H1 (cell line): ENCODE measurements at regions not wholly inside any gene's neighbourhood (a gene's known extent, or its start where the extent isn't known, plus 50 kb on each side); places are given as distances from the start of the nearest gene placed in this dataset.

Experiments used
- CTCF ChIA-PET: fragments of 300-600 bp; sonication (Branson Sonifier 250); formaldehyde crosslinking; loops from one replicate; lab custom pipeline; 2021; ENCODE audit not compliant: partially characterized antibody; lab: Charles Lee
- POLR2A ChIA-PET: fragments of 300-600 bp; sonication (Branson Sonifier 250); formaldehyde crosslinking; loops from one replicate; lab custom pipeline; 2021; ENCODE audit warnings: inconsistent platforms; ENCODE audit not compliant: partially characterized antibody; lab: Charles Lee
- DNase-seq, 2 experiments: peaks; one replicate each; pipeline versions ENCODE4 v3.0.0 to v3.0.0-alpha.2; 2010 to 2022; ENCODE audit warnings: low spot score in 2 of 2, low read depth in 1 of 2, mixed read lengths in 1 of 2
- FAIRE-seq: peaks from 2 replicates; lab custom pipeline; 2011; peaks lifted over from hg19 to GRCh38; lab: Jason Lieb, UNC
- H2AFZ ChIP-seq: 2 replicates; pipeline ENCODE4 v1.8.1; 2012; ENCODE audit warnings: low read length, inconsistent platforms
- H2AK5ac ChIP-seq: 2 replicates; pipeline ENCODE4 v1.6.1; 2013; ENCODE audit warnings: low read depth, low read length
- H2BK120ac ChIP-seq: replicated peaks from 2 replicates; pipeline ENCODE3; 2013; ENCODE audit warnings: low read depth, low read length, inconsistent platforms
- H2BK12ac ChIP-seq: 2 replicates; pipeline ENCODE4 v1.6.1; 2013; ENCODE audit warnings: low read depth, low read length
- H2BK15ac ChIP-seq: 2 replicates; pipeline ENCODE4 v1.6.1; 2013; ENCODE audit warnings: low read length
- H2BK20ac ChIP-seq: 2 replicates; pipeline ENCODE4 v1.6.1; 2013; ENCODE audit warnings: low read length
- H2BK5ac ChIP-seq: 2 replicates; pipeline ENCODE4 v1.6.1; 2013; ENCODE audit warnings: low read depth, low read length
- H3K14ac ChIP-seq: 2 replicates; pipeline ENCODE4 v1.6.1; 2013; ENCODE audit warnings: inconsistent platforms; ENCODE audit not compliant: insufficient read length
- H3K18ac ChIP-seq: 2 replicates; pipeline ENCODE4 v1.6.1; 2013; ENCODE audit warnings: low read length; ENCODE audit errors: extremely low read depth
- H3K23ac ChIP-seq: 2 replicates; pipeline ENCODE4 v1.6.1; 2013; ENCODE audit warnings: inconsistent platforms; ENCODE audit not compliant: insufficient read length
- H3K23me2 ChIP-seq: 2 replicates; pipeline ENCODE4 v1.6.1; 2013; ENCODE audit warnings: low read depth, low read length
- H3K27ac ChIP-seq: 2 replicates; pipeline ENCODE4 v1.6.1; 2011; ENCODE audit warnings: low read depth, low read length, inconsistent platforms
- H3K27me3 ChIP-seq, 4 experiments: replicated peaks in 1 of 4; 1 replicate in 1 of 4; 2 replicates in 3 of 4; pipeline versions ENCODE4 v1.6.1 to v1.8.1; 2011 to 2013; ENCODE audit warnings: low read length in 3 of 4, mild to moderate bottlenecking in 3 of 4, inconsistent platforms in 2 of 4, mixed read lengths in 2 of 4, moderate library complexity in 1 of 4; ENCODE audit not compliant: control insufficient read depth in 3 of 4, insufficient read depth in 3 of 4; ENCODE audit errors: extremely low read depth in 1 of 4
- H3K36me3 ChIP-seq, 4 experiments: 2 replicates each; pipeline versions ENCODE4 v1.6.1 to v1.8.1; 2011 to 2013; ENCODE audit warnings: mild to moderate bottlenecking in 4 of 4, low read length in 3 of 4, moderate library complexity in 2 of 4, control low read depth in 1 of 4, inconsistent platforms in 1 of 4; ENCODE audit not compliant: insufficient read depth in 4 of 4, control insufficient read depth in 2 of 4
- H3K4ac ChIP-seq: replicated peaks from 2 replicates; pipeline ENCODE3; 2013; ENCODE audit warnings: low read length, low read depth, mixed read lengths, inconsistent platforms; ENCODE audit not compliant: insufficient read length
- H3K4me1 ChIP-seq, 4 experiments: replicated peaks in 1 of 4; 1 replicate in 1 of 4; 2 replicates in 3 of 4; pipeline versions ENCODE4 v1.6.1 to v1.8.1; 2011 to 2013; ENCODE audit warnings: low read length in 3 of 4, inconsistent platforms in 2 of 4, mixed read lengths in 1 of 4; ENCODE audit not compliant: insufficient read depth in 4 of 4, control insufficient read depth in 3 of 4
- H3K4me2 ChIP-seq, 2 experiments: 2 replicates each; pipeline versions ENCODE4 v1.6.1 to v1.8.1; 2011 to 2013; ENCODE audit warnings: low read depth in 2 of 2, low read length in 2 of 2, control low read depth in 1 of 2, inconsistent platforms in 1 of 2, mild to moderate bottlenecking in 1 of 2; ENCODE audit not compliant: insufficient read depth in 1 of 2
- H3K4me3 ChIP-seq, 4 experiments: fragments of 200-600, 300-600 bp in 1 of 4; sonication (generic), shearing (Covaris generic), sonication (Bioruptor Twin) in 1 of 4; 2 replicates each; pipeline versions ENCODE4 v1.5.1 to v1.8.1; 2011 to 2016; ENCODE audit warnings: low read length in 4 of 4, low read depth in 3 of 4, control low read depth in 2 of 4, inconsistent platforms in 2 of 4, mild to moderate bottlenecking in 2 of 4, mixed read lengths in 1 of 4, moderate library complexity in 1 of 4; ENCODE audit not compliant: insufficient read depth in 2 of 4; ENCODE audit errors: extremely low read depth in 1 of 4
- H3K56ac ChIP-seq: replicated peaks from 2 replicates; pipeline ENCODE3; 2013; ENCODE audit warnings: low read depth, mild to moderate bottlenecking, mixed read lengths, low read length, inconsistent platforms; ENCODE audit not compliant: insufficient read length
- H3K79me1 ChIP-seq: 2 replicates; pipeline ENCODE4 v1.6.1; 2013; ENCODE audit warnings: low read depth, low read length, control low read depth
- H3K79me2 ChIP-seq, 2 experiments: 2 replicates each; pipeline versions ENCODE4 v1.6.1 to v1.8.1; 2012 to 2013; ENCODE audit warnings: low read length in 2 of 2, mild to moderate bottlenecking in 2 of 2, inconsistent platforms in 1 of 2; ENCODE audit not compliant: insufficient read depth in 2 of 2, control insufficient read depth in 1 of 2
- H3K9ac ChIP-seq, 4 experiments: replicated peaks in 1 of 4; 1 replicate in 1 of 4; 2 replicates in 3 of 4; pipeline versions ENCODE4 v1.6.1 to v1.8.1; 2011 to 2013; ENCODE audit warnings: low read depth in 3 of 4, low read length in 3 of 4, control low read depth in 2 of 4, mild to moderate bottlenecking in 2 of 4, moderate library complexity in 2 of 4, inconsistent platforms in 1 of 4; ENCODE audit errors: extremely low read depth in 1 of 4
- H3K9me3 ChIP-seq, 2 experiments: 2 replicates each; pipeline versions ENCODE4 v1.6.1 to v1.8.1; 2012 to 2013; ENCODE audit warnings: mild to moderate bottlenecking in 2 of 2, moderate library complexity in 2 of 2, control low read depth in 1 of 2, inconsistent platforms in 1 of 2, low read depth in 1 of 2, low read length in 1 of 2, mixed read lengths in 1 of 2; ENCODE audit not compliant: insufficient read depth in 2 of 2
- H4K20me1 ChIP-seq, 2 experiments: replicated peaks in 1 of 2; 2 replicates each; pipeline versions ENCODE3 to v1.8.1; 2011 to 2013; ENCODE audit warnings: inconsistent platforms in 2 of 2, low read length in 2 of 2, mild to moderate bottlenecking in 1 of 2; ENCODE audit not compliant: insufficient read depth in 2 of 2, control insufficient read depth in 1 of 2
- H4K5ac ChIP-seq: 2 replicates; pipeline ENCODE4 v1.6.1; 2013; ENCODE audit warnings: low read length, low read depth, mixed read lengths, inconsistent platforms; ENCODE audit not compliant: insufficient read length
- H4K8ac ChIP-seq: 2 replicates; pipeline ENCODE4 v1.8.0; 2013; ENCODE audit warnings: mild to moderate bottlenecking, moderate library complexity, low read length, inconsistent platforms; ENCODE audit not compliant: insufficient read depth; ENCODE audit errors: extremely low read depth
- H4K91ac ChIP-seq: replicated peaks from 2 replicates; pipeline ENCODE3; 2013; ENCODE audit warnings: low read length, mixed read lengths, inconsistent platforms; ENCODE audit not compliant: insufficient read length
- E2F6 ChIP-seq: IDR thresholded peaks from 2 replicates; pipeline ENCODE4 v1.6.1; 2012; ENCODE audit warnings: inconsistent platforms
- EGR1 ChIP-seq: IDR thresholded peaks from 2 replicates; pipeline ENCODE4 v1.6.1; 2011; ENCODE audit warnings: low read depth, low read length, borderline replicate concordance
- EZH2 ChIP-seq: fragments of 200-600 bp; sonication (generic); IDR thresholded peaks from 2 replicates; pipeline ENCODE4 v1.7.1; 2012; ENCODE audit warnings: low read depth, mild to moderate bottlenecking, moderate library complexity, low read length, inconsistent platforms; ENCODE audit not compliant: severe bottlenecking
- FOSL1 ChIP-seq: IDR thresholded peaks from 2 replicates; pipeline ENCODE4 v1.6.1; 2011; ENCODE audit warnings: mild to moderate bottlenecking, low read depth, low read length, moderate library complexity; ENCODE audit not compliant: insufficient read depth
- KDM4A ChIP-seq: IDR thresholded peaks from one replicate; pipeline ENCODE4 v1.7.1; 2012; ENCODE audit warnings: low read depth, mild to moderate bottlenecking, moderate library complexity, low read length, inconsistent platforms; ENCODE audit not compliant: severe bottlenecking
- RAD21 ChIP-seq, 2 experiments: IDR thresholded peaks in 1 of 2; conservative IDR thresholded peaks in 1 of 2; 2 replicates each; pipeline ENCODE4 v1.6.1; 2011; ENCODE audit warnings: low read depth in 2 of 2, low read length in 2 of 2, improper control_type of control experiment in 1 of 2, inconsistent platforms in 1 of 2, mild to moderate bottlenecking in 1 of 2, moderate library complexity in 1 of 2
- RXRA ChIP-seq: IDR thresholded peaks from 2 replicates; pipeline ENCODE4 v1.6.1; 2011; ENCODE audit warnings: low read depth, mild to moderate bottlenecking, low read length, moderate library complexity; ENCODE audit not compliant: insufficient read depth

- CTCF ChIA-PET: no interaction called here
Measured at GRCh38 chr2:49693961-49694360, 539.6 kb upstream of the FSHR start.

More at GRCh38 chr2:49693961-49694360, 539.6 kb upstream of the FSHR start:
- no peak overlapping the region for H2BK120ac ChIP-seq
- no peak overlapping the region for H3K56ac ChIP-seq
- no peaks in the 10 kb centered on the region for H4K20me1 ChIP-seq
- H2BK20ac ChIP-seq: no peak overlapping the region
- no peak overlapping the region for H3K4me3 ChIP-seq
- H3K79me2 ChIP-seq: no peaks in the 10 kb centered on the region
- no peak overlapping the region for H2BK5ac ChIP-seq
- H3K79me1 ChIP-seq: no peaks in the 10 kb centered on the region
- H3K27me3 ChIP-seq: no peaks in the 10 kb centered on the region
- no peak overlapping the region for H2BK15ac ChIP-seq
- POLR2A ChIA-PET: no interaction called here
- no peak overlapping the region for H2AK5ac ChIP-seq
- FAIRE-seq (no peak), DNase-seq (no peak)
- H4K5ac ChIP-seq: no peak overlapping the region
- no peak overlapping the region for H3K23ac ChIP-seq
- no peak overlapping the region for H3K27ac ChIP-seq
- no peak overlapping the region for H3K4me2 ChIP-seq
- H3K23me2 ChIP-seq: no peaks in the 10 kb centered on the region
- H2BK12ac ChIP-seq: no peak overlapping the region
- H3K9me3 ChIP-seq: no peaks in the 10 kb centered on the region
- H3K18ac ChIP-seq: no peak overlapping the region
- no peaks in the 10 kb centered on the region for H3K36me3 ChIP-seq
- H3K14ac ChIP-seq: no peak overlapping the region
- no peak overlapping the region for H4K8ac ChIP-seq
- no peak overlapping the region for H2AFZ ChIP-seq
- no peak for TF ChIP-seq RXRA
- no peak for TF ChIP-seq EZH2
- no peak for TF ChIP-seq FOSL1
- TF ChIP-seq E2F6: no peak
- no peak for TF ChIP-seq EGR1
- no peak for TF ChIP-seq RAD21 (IDR thresholded peaks at IDR 0.05 in 1 of 2, conservative IDR thresholded peaks at IDR 0.05 in 1 of 2; ENCODE audit: low read depth in 2 of 2, low read length in 2 of 2)
- no peak for TF ChIP-seq KDM4A
- H3K9ac ChIP-seq: no peak overlapping the region
- no peaks in the 10 kb centered on the region for H3K4me1 ChIP-seq
- no peak overlapping the region for H3K4ac ChIP-seq
- H4K91ac ChIP-seq: no peak overlapping the region
